Stomach (tissue), 8 donors: ENCODE measurements at regions not wholly inside any gene's neighbourhood (a gene's known extent, or its start where the extent isn't known, plus 50 kb on each side); places are given as distances from the start of the nearest gene placed in this dataset.

Experiments
- DNase-seq, 2 donors: peaks; one replicate each; pipeline versions ENCODE4 v3.0.0 to v3.0.0-alpha.2; 2013 to 2019
- H3K27ac ChIP-seq, 5 donors: fragments of 200-600 bp in 4 of 5; sonication (generic) in 4 of 5; one replicate each; pipeline ENCODE4 v1.5.1; 2013 to 2019; ENCODE audit warnings: mild to moderate bottlenecking in 1 of 5, moderate library complexity in 1 of 5
- H3K27me3 ChIP-seq, 3 donors: fragments of 200-600 bp; sonication (generic); one replicate each; pipeline ENCODE4 v1.5.1; 2017 to 2019; ENCODE audit warnings: mixed run types in 1 of 3
- H3K36me3 ChIP-seq, 4 donors: fragments of 200-600 bp; sonication (generic); 1 replicate in 3 of 4; 2 replicates in 1 of 4; pipeline ENCODE4 v1.5.1; 2016 to 2019
- H3K4me1 ChIP-seq, 4 donors: fragments of 200-600 bp; sonication (generic); one replicate each; pipeline ENCODE4 v1.5.1; 2016 to 2019
- H3K4me3 ChIP-seq, 4 donors: fragments of 200-600 bp; sonication (generic) in 3 of 4; one replicate each; pipeline ENCODE4 v1.5.1; 2016 to 2019; ENCODE audit warnings: mild to moderate bottlenecking in 1 of 4
- H3K9me3 ChIP-seq, 4 donors: fragments of 200-600 bp; sonication (generic); one replicate each; pipeline ENCODE4 v1.5.1; 2016 to 2019
- EP300 ChIP-seq: sonication (generic); formaldehyde crosslinking; IDR thresholded peaks from one replicate; pipeline ENCODE4 v1.6.1; 2017; ENCODE audit warnings: antibody characterized with exemption
- POLR2A ChIP-seq, 4 donors: fragments of 450-650 bp; IDR thresholded peaks; one replicate each; pipeline ENCODE4 v1.6.1; 2016; ENCODE audit warnings: antibody characterized with exemption in 4 of 4, control low read depth in 2 of 4, mild to moderate bottlenecking in 1 of 4, moderate library complexity in 1 of 4
- POLR2AphosphoS5 ChIP-seq, 3 donors: sonication (generic); formaldehyde crosslinking; IDR thresholded peaks; one replicate each; pipeline ENCODE4 v1.6.1; 2016; ENCODE audit warnings: antibody characterized with exemption in 3 of 3
- WGBS, 5 donors: extraction: QIAGEN DNeasy Blood & Tissue Kit in 3 of 5; methylation state at CpG; one replicate each; pipeline versions ENCODE4 v1.1.5 to v1.1.7; 2013 to 2018; 5-methylcytosine and 5-hydroxymethylcytosine counted together
- intact Hi-C: fragments of 100-400 bp; cut with DNase I; formaldehyde crosslinking; loops from one replicate; pipeline ENCODE4 v1.15.1; 2023; ENCODE audit warnings: low total_unique reads
- TF ChIP-seq, protein P1 (sequence below), 7 experiments: fragments of 450-650 bp in 4 of 7; fragments of 200-600 bp in 3 of 7; sonication (generic) in 3 of 7; IDR thresholded peaks; one replicate each; pipeline ENCODE4 v1.5.1; 2016 to 2019; ENCODE audit warnings: antibody characterized with exemption in 7 of 7, control low read depth in 2 of 7, mild to moderate bottlenecking in 1 of 7
- donor health status: healthy with polysubstance abuse.
- donor health status: Bipolar disorder and iron deficiency.
- donor health status: healthy.

DNA sequence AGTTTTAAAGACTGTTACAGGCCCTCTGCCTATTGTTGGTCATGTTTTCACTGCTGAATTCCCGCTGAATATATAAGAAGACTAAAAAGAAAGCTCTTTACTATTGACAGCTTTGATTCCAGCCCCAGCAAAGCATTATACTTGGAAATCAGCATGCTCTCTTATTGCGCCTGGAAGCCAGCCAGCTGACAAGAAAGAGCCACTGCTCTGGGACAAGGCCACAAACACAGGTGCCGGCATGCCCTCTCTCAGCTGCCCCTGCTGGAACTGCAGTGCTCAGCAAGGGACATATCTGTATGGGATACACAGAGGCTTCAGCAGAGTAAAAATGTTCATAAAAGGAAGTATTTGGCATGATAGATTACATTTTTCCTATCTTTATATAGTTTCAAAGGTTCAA, 523.9 kb downstream of the ADRA2A start:
- H3K27ac ChIP-seq: no peak overlapping the region
- intact Hi-C loops: no loop called here
- H3K36me3 ChIP-seq: no peaks in the 10 kb centered on the region
- H3K4me3 ChIP-seq: no peak overlapping the region
- no peaks in the 10 kb centered on the region for H3K9me3 ChIP-seq
- no peaks in the 10 kb centered on the region for H3K27me3 ChIP-seq
- WGBS, 5 donors: 62 to 66% (median 63%) methylated on average over 3 of the region's 3 CpGs
- DNase-seq: peak in 1 of 2 donors; percentile 45
- no peaks in the 10 kb centered on the region for H3K4me1 ChIP-seq
- no peak for TF ChIP-seq POLR2AphosphoS5 (IDR thresholded peaks at IDR 0.05)
- TF ChIP-seq, protein P1, sequence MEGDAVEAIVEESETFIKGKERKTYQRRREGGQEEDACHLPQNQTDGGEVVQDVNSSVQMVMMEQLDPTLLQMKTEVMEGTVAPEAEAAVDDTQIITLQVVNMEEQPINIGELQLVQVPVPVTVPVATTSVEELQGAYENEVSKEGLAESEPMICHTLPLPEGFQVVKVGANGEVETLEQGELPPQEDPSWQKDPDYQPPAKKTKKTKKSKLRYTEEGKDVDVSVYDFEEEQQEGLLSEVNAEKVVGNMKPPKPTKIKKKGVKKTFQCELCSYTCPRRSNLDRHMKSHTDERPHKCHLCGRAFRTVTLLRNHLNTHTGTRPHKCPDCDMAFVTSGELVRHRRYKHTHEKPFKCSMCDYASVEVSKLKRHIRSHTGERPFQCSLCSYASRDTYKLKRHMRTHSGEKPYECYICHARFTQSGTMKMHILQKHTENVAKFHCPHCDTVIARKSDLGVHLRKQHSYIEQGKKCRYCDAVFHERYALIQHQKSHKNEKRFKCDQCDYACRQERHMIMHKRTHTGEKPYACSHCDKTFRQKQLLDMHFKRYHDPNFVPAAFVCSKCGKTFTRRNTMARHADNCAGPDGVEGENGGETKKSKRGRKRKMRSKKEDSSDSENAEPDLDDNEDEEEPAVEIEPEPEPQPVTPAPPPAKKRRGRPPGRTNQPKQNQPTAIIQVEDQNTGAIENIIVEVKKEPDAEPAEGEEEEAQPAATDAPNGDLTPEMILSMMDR (IDR thresholded peaks at IDR 0.05): no peak
- TF ChIP-seq POLR2A (IDR thresholded peaks at IDR 0.05): no peak
- no peak for TF ChIP-seq EP300

DNA sequence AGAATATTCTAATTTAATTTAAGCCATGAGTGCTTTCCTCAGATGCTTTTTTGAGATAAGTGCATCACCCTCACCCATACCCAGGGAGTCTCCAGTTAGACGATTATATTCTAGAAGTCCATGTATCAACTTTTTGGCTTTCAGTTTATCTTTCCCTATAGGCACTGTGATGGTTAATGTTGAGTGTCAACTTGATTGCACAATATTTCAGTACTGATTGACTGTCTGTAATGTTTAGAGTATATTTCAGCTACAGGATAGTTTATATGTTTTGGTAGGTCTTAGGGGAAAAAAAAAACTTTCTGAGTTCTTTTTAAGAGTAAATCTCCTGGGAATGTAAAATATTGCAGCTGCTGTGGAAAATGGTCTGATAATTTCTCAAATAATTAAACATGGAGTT, 535.4 kb downstream of the ADRA2A start:
- H3K27ac ChIP-seq: no peak overlapping the region
- no peak for TF ChIP-seq EP300
- TF ChIP-seq POLR2AphosphoS5 (IDR thresholded peaks at IDR 0.05): no peak
- TF ChIP-seq POLR2A (IDR thresholded peaks at IDR 0.05): no peak
- TF ChIP-seq, protein P1 (IDR thresholded peaks at IDR 0.05): no peak
- H3K9me3 ChIP-seq: no peaks in the 10 kb centered on the region
- no peak overlapping the region for H3K4me3 ChIP-seq
- WGBS, 5 donors: 47 to 78% (median 73%) methylated on average over 1 of the region's 1 CpG
- no peaks in the 10 kb centered on the region for H3K36me3 ChIP-seq
- intact Hi-C loops: no loop called here
- no peaks in the 10 kb centered on the region for H3K4me1 ChIP-seq
- no peak for DNase-seq
- no peaks in the 10 kb centered on the region for H3K27me3 ChIP-seq

DNA sequence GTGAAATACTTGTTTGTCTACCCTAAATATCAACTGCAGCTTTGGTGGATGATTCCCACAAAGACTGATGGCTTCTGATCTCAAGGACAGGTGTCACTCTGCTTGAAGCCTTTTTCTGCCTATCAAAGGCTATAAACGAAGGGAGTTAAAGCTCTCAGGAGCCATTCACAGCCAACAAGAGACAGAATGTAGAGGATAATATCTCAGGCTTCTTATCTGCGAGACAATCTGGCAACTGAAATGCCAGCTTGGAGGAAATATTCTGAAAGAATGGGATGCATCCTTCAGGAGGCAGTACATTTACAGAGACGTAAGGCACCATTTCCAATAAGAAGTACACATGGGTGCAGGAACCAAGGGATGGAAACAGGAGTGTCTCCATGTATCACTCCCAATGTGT, 549.4 kb downstream of the GPAM start:
- intact Hi-C loops: no loop called here
- whole genome bisulfite sequencing, 5 donors: 67 to 80% (median 70%) methylated on average over 3 of the region's 3 CpGs
- no peak for DNase-seq
- Histone ChIP-seq H3K27me3 (no peaks in the 10 kb centered on the region), H3K27ac (no peak overlapping the region), H3K4me1 (no peaks in the 10 kb centered on the region), H3K9me3 (peaks cover 0 to 10% (median 4%) of the 10 kb centered on the region in 4 donors), H3K4me3 (no peak overlapping the region), H3K36me3 (no peaks in the 10 kb centered on the region)
- TF ChIP-seq POLR2AphosphoS5 (IDR thresholded peaks at IDR 0.05) (no peak), POLR2A (IDR thresholded peaks at IDR 0.05) (no peak), EP300 (no peak)
- TF ChIP-seq, protein P1 (IDR thresholded peaks at IDR 0.05): no peak

DNA sequence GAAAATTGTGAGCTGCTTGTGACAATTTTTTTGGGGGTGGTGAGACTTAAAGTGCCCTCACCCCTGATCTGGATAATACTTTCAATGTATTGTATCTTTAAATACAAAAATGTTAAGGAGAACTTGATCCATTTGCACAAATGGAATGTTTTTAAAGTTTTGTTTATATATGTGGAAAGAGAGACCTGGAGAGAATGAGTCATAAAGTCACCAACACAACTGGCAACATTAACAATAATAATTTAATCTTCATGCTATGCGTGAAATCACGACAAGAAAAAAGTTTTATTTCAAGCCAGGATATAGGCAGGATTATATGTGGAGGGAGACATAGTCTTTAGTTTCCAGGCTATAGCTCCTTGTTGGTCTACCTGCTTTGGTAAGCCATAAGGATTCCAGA, 537.5 kb downstream of the GPAM start:
- no peaks in the 10 kb centered on the region for H3K4me1 ChIP-seq
- WGBS, 5 donors: 69 to 84% (median 72%) methylated on average over 2 of the region's 2 CpGs
- TF ChIP-seq, protein P1 (IDR thresholded peaks at IDR 0.05): no peak
- TF ChIP-seq POLR2A (IDR thresholded peaks at IDR 0.05) (no peak), POLR2AphosphoS5 (IDR thresholded peaks at IDR 0.05) (no peak), EP300 (no peak)
- intact Hi-C loops: no loop called here
- peaks cover 7 to 29% (median 21%) of the 10 kb centered on the region in 4 donors for H3K9me3 ChIP-seq
- no peaks in the 10 kb centered on the region for H3K27me3 ChIP-seq
- no peak overlapping the region for H3K4me3 ChIP-seq
- H3K27ac ChIP-seq: no peak overlapping the region
- H3K36me3 ChIP-seq: no peaks in the 10 kb centered on the region
- DNase-seq: no peak
